K562 (cell line): ENCODE measurements at regions not wholly inside any gene's neighbourhood (a gene's known extent, or its start where the extent isn't known, plus 50 kb on each side); places are given as distances from the start of the nearest gene placed in this dataset.

Source experiments
- ATAC-seq: fragments of 200-7000 bp; cut with Tn5 transposase; 3 replicates; pipeline ENCODE4 v1.9.1; 2020; ENCODE audit warnings: moderate library complexity
- BruUV-seq: library from RNA; stranded (reverse); fragments of 400-500 nt; replicated peaks from 2 replicates; lab custom pipeline; 2021; lab: Mats Ljungman, UMichigan
- CTCF ChIA-PET: fragments of 300-600 bp; formaldehyde crosslinking; extraction: SDS; loops from one replicate; lab custom pipeline; 2021; ENCODE audit warnings: low intra/inter-chr PET ratio; lab: Yijun Ruan, JAX
- POLR2A ChIA-PET: fragments of 300-600, 350-650 bp; sonication (Branson Sonifier 250); formaldehyde crosslinking; extraction: SDS; loops from one replicate; lab custom pipeline; 2021; ENCODE audit warnings: antibody characterized with exemption, inconsistent platforms; lab: Yijun Ruan, JAX
- DNase-seq, 4 experiments: peaks; one replicate each; pipeline versions ENCODE4 v3.0.0 to v3.0.0-alpha.2; 2011 to 2018; ENCODE audit warnings: low spot score in 3 of 4, mixed read lengths in 3 of 4; ENCODE audit errors: extremely low read depth in 1 of 4
- FAIRE-seq: peaks from 2 replicates; lab custom pipeline; 2011; peaks lifted over from hg19 to GRCh38; lab: Jason Lieb, UNC
- H2AFZ ChIP-seq: 2 replicates; pipeline ENCODE4 v1.6.0; 2011; ENCODE audit warnings: low read depth, low read length, control low read depth, inconsistent platforms
- H3K27ac ChIP-seq: fragments of 200-600 bp; 3 replicates; pipeline ENCODE4 v1.8.0; 2011; ENCODE audit warnings: low read depth, mild to moderate bottlenecking, control low read depth, inconsistent platforms, low read length, moderate library complexity, mixed read lengths; ENCODE audit errors: extremely low read depth
- H3K27me3 ChIP-seq, 2 experiments: fragments of 300-600 bp in 1 of 2; 2 replicates in 1 of 2; 3 replicates in 1 of 2; pipeline versions ENCODE4 v1.6.0 to v1.8.0; 2011; ENCODE audit warnings: inconsistent platforms in 2 of 2, low read length in 2 of 2, mild to moderate bottlenecking in 1 of 2, mixed read lengths in 1 of 2, moderate library complexity in 1 of 2; ENCODE audit not compliant: control insufficient read depth in 2 of 2, insufficient read depth in 2 of 2
- H3K36me3 ChIP-seq: fragments of 300-600 bp; 3 replicates; pipeline ENCODE4 v1.8.0; 2011; ENCODE audit warnings: mild to moderate bottlenecking, low read length, inconsistent platforms; ENCODE audit not compliant: control insufficient read depth, insufficient read depth
- H3K4me1 ChIP-seq, 2 experiments: fragments of 200-600 bp in 1 of 2; replicated peaks in 1 of 2; 2 replicates in 1 of 2; 3 replicates in 1 of 2; pipeline versions ENCODE4 v1.5.1 to v1.8.0; 2011; ENCODE audit warnings: inconsistent platforms in 2 of 2, low read length in 2 of 2, mild to moderate bottlenecking in 1 of 2, mixed read lengths in 1 of 2, moderate library complexity in 1 of 2; ENCODE audit not compliant: control insufficient read depth in 2 of 2, insufficient read depth in 2 of 2
- H3K4me2 ChIP-seq: 2 replicates; pipeline ENCODE4 v1.6.1; 2011; ENCODE audit warnings: low read length, control low read depth, inconsistent platforms, mixed read lengths; ENCODE audit not compliant: insufficient read depth
- H3K4me3 ChIP-seq: fragments of 200-600 bp; sonication (generic), shearing (Covaris generic); 2 replicates; pipeline ENCODE4 v1.5.1; 2016; ENCODE audit warnings: control low read depth, inconsistent platforms
- H3K79me2 ChIP-seq: fragments of 200-600 bp; 3 replicates; pipeline ENCODE4 v1.8.0; 2011; ENCODE audit warnings: low read length, inconsistent platforms; ENCODE audit not compliant: control insufficient read depth, insufficient read depth
- H3K9ac ChIP-seq, 2 experiments: 2 replicates each; pipeline versions ENCODE4 v1.6.0 to v1.6.1; 2011; ENCODE audit warnings: low read depth in 2 of 2, low read length in 2 of 2, control low read depth in 1 of 2, inconsistent platforms in 1 of 2, mild to moderate bottlenecking in 1 of 2, mixed read lengths in 1 of 2; ENCODE audit not compliant: insufficient read depth in 1 of 2
- H3K9me1 ChIP-seq: one replicate; pipeline ENCODE4 v1.6.0; 2011; ENCODE audit warnings: inconsistent platforms, mild to moderate bottlenecking, low read length, moderate library complexity; ENCODE audit not compliant: control insufficient read depth, insufficient read depth
- H3K9me3 ChIP-seq: replicated peaks from 2 replicates; pipeline ENCODE4 v1.5.1; 2011; ENCODE audit warnings: low read depth, low read length, inconsistent platforms; ENCODE audit not compliant: control insufficient read depth, insufficient read depth
- H4K20me1 ChIP-seq: replicated peaks from 2 replicates; pipeline ENCODE4 v1.6.1; 2011; ENCODE audit warnings: low read length, inconsistent platforms, mixed read lengths; ENCODE audit not compliant: control insufficient read depth, insufficient read depth
- ASH1L ChIP-seq: fragments of 450-650 bp; IDR thresholded peaks from 2 replicates; pipeline ENCODE4 v1.6.1; 2018; ENCODE audit warnings: borderline replicate concordance, mild to moderate bottlenecking, low read depth; ENCODE audit not compliant: partially characterized antibody
- CCNT2 ChIP-seq: IDR thresholded peaks from 2 replicates; pipeline ENCODE4 v1.6.1; 2011; ENCODE audit warnings: borderline replicate concordance, low read depth, mild to moderate bottlenecking, moderate library complexity, mixed read lengths, low read length; ENCODE audit not compliant: insufficient read length; ENCODE audit errors: extremely low read depth
- POLR2G ChIP-seq: fragments of 200-400 bp; formaldehyde crosslinking; IDR thresholded peaks from 2 replicates; pipeline ENCODE4 v1.6.1; 2017; ENCODE audit warnings: low read depth, mild to moderate bottlenecking, antibody characterized with exemption, low read length, moderate library complexity
- SMAD2 ChIP-seq: fragments of 150-350 bp; IDR thresholded peaks from 2 replicates; pipeline ENCODE4 v1.6.1; 2014; ENCODE audit warnings: low read depth, mild to moderate bottlenecking, low read length
- SMARCA5 ChIP-seq: fragments of 450-650 bp; IDR thresholded peaks from 2 replicates; pipeline ENCODE4 v1.6.1; 2016
- TCFL5 ChIP-seq: fragments of 250-450 bp; sonication (Bioruptor Pico); conservative IDR thresholded peaks from 2 replicates; pipeline ENCODE4 v1.6.1; 2021; ENCODE audit warnings: mild to moderate bottlenecking, moderate library complexity, matching md5 sums
- WGBS: fragments of 100-300 bp; shearing (Covaris generic); methylation state at CpG from one replicate; pipeline ENCODE4 v1.1.6; 2016; ENCODE audit warnings: low coverage, mixed read lengths; ENCODE audit not compliant: insufficient coverage; ENCODE audit errors: missing lambda C conversion rate; 5-methylcytosine and 5-hydroxymethylcytosine counted together
- in situ Hi-C: fragments of 300-500 bp; cut with MboI; formaldehyde crosslinking; loops from 4 replicates; pipeline ENCODE4 v1.15.0; 2018; ENCODE audit warnings: inconsistent platforms, mixed read lengths
- intact Hi-C: fragments of 100-400 bp; cut with micrococcal nuclease; formaldehyde crosslinking; loops from 2 replicates; pipeline ENCODE4 v1.14.2; 2022
- TF ChIP-seq, protein P1 (sequence below), 3 experiments: fragments of 200-800 bp in 1 of 3; fragments of 250-450 bp in 1 of 3; fragments of 450-650 bp in 1 of 3; sonication (Bioruptor Pico) in 1 of 3; sonication (Bioruptor generic) in 1 of 3; formaldehyde crosslinking in 1 of 3; IDR thresholded peaks; 2 replicates each; pipeline versions ENCODE4 v1.6.1 to v1.8.0; 2016 to 2022; ENCODE audit warnings: mild to moderate bottlenecking in 2 of 3, missing genetic modification characterization in 2 of 3, missing compliant biosample characterization in 1 of 3, moderate library complexity in 1 of 3

GRCh38 chr13:81990652-81991051 is 1649.7 kb upstream of the SPRY2 start:
- Histone ChIP-seq H3K4me1 (no peaks in the 10 kb centered on the region), H3K9ac (no peak overlapping the region), H3K36me3 (no peaks in the 10 kb centered on the region), H4K20me1 (no peaks in the 10 kb centered on the region), H3K4me3 (no peak overlapping the region), H2AFZ (no peak overlapping the region), H3K4me2 (no peak overlapping the region), H3K27me3 (no peaks in the 10 kb centered on the region), H3K9me1 (no peaks in the 10 kb centered on the region), H3K79me2 (no peaks in the 10 kb centered on the region)
- ATAC-seq: no peak
- no peak for FAIRE-seq
- POLR2A ChIA-PET: no interaction called here
- DNase-seq: no peak
- intact Hi-C loops: no loop called here
- WGBS: 0% methylated on average over 4 of the region's 6 CpGs
- BruUV-seq: no TSS peak
- TF ChIP-seq ASH1L: no peak
- no peak for TF ChIP-seq POLR2G
- no peak for TF ChIP-seq SMAD2
- TF ChIP-seq, all 486 proteins: peak for 0
- in situ Hi-C loops: no loop called here
- Histone ChIP-seq H3K27ac (no peak overlapping the region), H3K9me3 (no peaks in the 10 kb centered on the region)
- CTCF ChIA-PET: no interaction called here

GRCh38 chr13:81988567-81988966 is 1647.6 kb upstream of the SPRY2 start:
- BruUV-seq: no TSS peak
- in situ Hi-C loops: no loop called here

More at GRCh38 chr13:81988567-81988966, 1647.6 kb upstream of the SPRY2 start:
- H3K4me2 ChIP-seq: no peak overlapping the region
- DNase-seq (no peak), ATAC-seq (no peak)
- WGBS: 0% methylated on average over 3 of the region's 3 CpGs
- H3K4me3 ChIP-seq: no peak overlapping the region
- no peaks in the 10 kb centered on the region for H3K9me1 ChIP-seq
- H3K36me3 ChIP-seq: no peaks in the 10 kb centered on the region
- no peaks in the 10 kb centered on the region for H3K4me1 ChIP-seq
- TF ChIP-seq CCNT2: no peak
- no peak for TF ChIP-seq TCFL5
- no peak for TF ChIP-seq SMARCA5
- TF ChIP-seq, protein P1, sequence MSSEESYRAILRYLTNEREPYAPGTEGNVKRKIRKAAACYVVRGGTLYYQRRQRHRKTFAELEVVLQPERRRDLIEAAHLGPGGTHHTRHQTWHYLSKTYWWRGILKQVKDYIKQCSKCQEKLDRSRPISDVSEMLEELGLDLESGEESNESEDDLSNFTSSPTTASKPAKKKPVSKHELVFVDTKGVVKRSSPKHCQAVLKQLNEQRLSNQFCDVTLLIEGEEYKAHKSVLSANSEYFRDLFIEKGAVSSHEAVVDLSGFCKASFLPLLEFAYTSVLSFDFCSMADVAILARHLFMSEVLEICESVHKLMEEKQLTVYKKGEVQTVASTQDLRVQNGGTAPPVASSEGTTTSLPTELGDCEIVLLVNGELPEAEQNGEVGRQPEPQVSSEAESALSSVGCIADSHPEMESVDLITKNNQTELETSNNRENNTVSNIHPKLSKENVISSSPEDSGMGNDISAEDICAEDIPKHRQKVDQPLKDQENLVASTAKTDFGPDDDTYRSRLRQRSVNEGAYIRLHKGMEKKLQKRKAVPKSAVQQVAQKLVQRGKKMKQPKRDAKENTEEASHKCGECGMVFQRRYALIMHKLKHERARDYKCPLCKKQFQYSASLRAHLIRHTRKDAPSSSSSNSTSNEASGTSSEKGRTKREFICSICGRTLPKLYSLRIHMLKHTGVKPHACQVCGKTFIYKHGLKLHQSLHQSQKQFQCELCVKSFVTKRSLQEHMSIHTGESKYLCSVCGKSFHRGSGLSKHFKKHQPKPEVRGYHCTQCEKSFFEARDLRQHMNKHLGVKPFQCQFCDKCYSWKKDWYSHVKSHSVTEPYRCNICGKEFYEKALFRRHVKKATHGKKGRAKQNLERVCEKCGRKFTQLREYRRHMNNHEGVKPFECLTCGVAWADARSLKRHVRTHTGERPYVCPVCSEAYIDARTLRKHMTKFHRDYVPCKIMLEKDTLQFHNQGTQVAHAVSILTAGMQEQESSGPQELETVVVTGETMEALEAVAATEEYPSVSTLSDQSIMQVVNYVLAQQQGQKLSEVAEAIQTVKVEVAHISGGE (CRISPR knock-in tag; IDR thresholded peaks at IDR 0.05): no peak
- TF ChIP-seq, all 486 proteins: peak for 0
- CTCF ChIA-PET: no interaction called here
- no peaks in the 10 kb centered on the region for H3K9me3 ChIP-seq
- intact Hi-C loops: no loop called here
- FAIRE-seq: no peak
- H3K27me3 ChIP-seq: no peaks in the 10 kb centered on the region
- POLR2A ChIA-PET: no interaction called here
- no peaks in the 10 kb centered on the region for H3K79me2 ChIP-seq
- H3K9ac ChIP-seq: no peak overlapping the region
- H4K20me1 ChIP-seq: no peaks in the 10 kb centered on the region
- H2AFZ ChIP-seq: no peak overlapping the region
- no peak overlapping the region for H3K27ac ChIP-seq
